Body of pancreas (tissue), 4 donors: ENCODE measurements at regions not wholly inside any gene's neighbourhood (a gene's known extent, or its start where the extent isn't known, plus 50 kb on each side); places are given as distances from the start of the nearest gene placed in this dataset.
"Not testable (repeated sequence)": the region's sequence is repeated elsewhere in the genome, so short reads cannot be mapped to it uniquely, and the experiment has no call there.

Experiments used
- ATAC-seq: fragments of 150-250 bp; one replicate; pipeline ENCODE4 v1.9.1; 2016
- DNase-seq, 4 donors: peaks; one replicate each; pipeline ENCODE4 v3.0.0-alpha.2; 2019
- H3K27ac ChIP-seq, 4 donors: fragments of 200-600 bp; sonication (generic); 1 replicate in 3 of 4; 2 replicates in 1 of 4; pipeline versions ENCODE4 v1.5.1 to v1.6.1; 2016 to 2019; ENCODE audit warnings: mild to moderate bottlenecking in 1 of 4, mixed read lengths in 1 of 4, moderate library complexity in 1 of 4
- H3K27me3 ChIP-seq, 2 donors: fragments of 200-600 bp; sonication (generic); one replicate each; pipeline ENCODE4 v1.6.0; 2016; ENCODE audit warnings: mild to moderate bottlenecking in 1 of 2
- H3K36me3 ChIP-seq, 2 donors: fragments of 200-600 bp; sonication (generic); replicated peaks in 1 of 2; 2 replicates each; pipeline ENCODE4 v1.5.1; 2016; ENCODE audit warnings: low read depth in 2 of 2; ENCODE audit not compliant: insufficient read depth in 1 of 2
- H3K4me1 ChIP-seq: fragments of 200-600 bp; sonication (generic); one replicate; pipeline ENCODE4 v1.6.0; 2016
- H3K4me3 ChIP-seq, 2 donors: fragments of 200-600 bp; sonication (generic); 1 replicate in 1 of 2; 2 replicates in 1 of 2; pipeline ENCODE4 v1.5.1; 2016 to 2019
- H3K9me3 ChIP-seq, 3 donors: fragments of 200-600 bp; sonication (generic); 1 replicate in 2 of 3; 2 replicates in 1 of 3; pipeline ENCODE4 v1.5.1; 2016
- POLR2A ChIP-seq, 3 donors: fragments of 450-650 bp; IDR thresholded peaks; one replicate each; pipeline ENCODE4 v1.6.1; 2016; ENCODE audit warnings: antibody characterized with exemption in 3 of 3, mild to moderate bottlenecking in 2 of 3
- WGBS, 2 donors: methylation state at CpG; one replicate each; pipeline ENCODE4 v1.1.5; 2017; 5-methylcytosine and 5-hydroxymethylcytosine counted together
- intact Hi-C: fragments of 100-400 bp; cut with DNase I; formaldehyde crosslinking; loops from one replicate; pipeline ENCODE4 v1.15.1; 2023
- TF ChIP-seq, protein P1 (sequence below), 7 experiments: fragments of 450-650 bp in 4 of 7; fragments of 200-600 bp in 3 of 7; sonication (generic) in 3 of 7; IDR thresholded peaks; one replicate each; pipeline ENCODE4 v1.5.1; 2016 to 2019; ENCODE audit warnings: antibody characterized with exemption in 7 of 7

GRCh38 chrX:148080593-148080992 is 99.5 kb downstream of the FMR1NB start:
- no peaks in the 10 kb centered on the region for H3K9me3 ChIP-seq
- no peak overlapping the region for H3K4me3 ChIP-seq
- no peak overlapping the region for H3K27ac ChIP-seq
- no peak for DNase-seq
- ATAC-seq, result no peak
- TF ChIP-seq, protein P1, sequence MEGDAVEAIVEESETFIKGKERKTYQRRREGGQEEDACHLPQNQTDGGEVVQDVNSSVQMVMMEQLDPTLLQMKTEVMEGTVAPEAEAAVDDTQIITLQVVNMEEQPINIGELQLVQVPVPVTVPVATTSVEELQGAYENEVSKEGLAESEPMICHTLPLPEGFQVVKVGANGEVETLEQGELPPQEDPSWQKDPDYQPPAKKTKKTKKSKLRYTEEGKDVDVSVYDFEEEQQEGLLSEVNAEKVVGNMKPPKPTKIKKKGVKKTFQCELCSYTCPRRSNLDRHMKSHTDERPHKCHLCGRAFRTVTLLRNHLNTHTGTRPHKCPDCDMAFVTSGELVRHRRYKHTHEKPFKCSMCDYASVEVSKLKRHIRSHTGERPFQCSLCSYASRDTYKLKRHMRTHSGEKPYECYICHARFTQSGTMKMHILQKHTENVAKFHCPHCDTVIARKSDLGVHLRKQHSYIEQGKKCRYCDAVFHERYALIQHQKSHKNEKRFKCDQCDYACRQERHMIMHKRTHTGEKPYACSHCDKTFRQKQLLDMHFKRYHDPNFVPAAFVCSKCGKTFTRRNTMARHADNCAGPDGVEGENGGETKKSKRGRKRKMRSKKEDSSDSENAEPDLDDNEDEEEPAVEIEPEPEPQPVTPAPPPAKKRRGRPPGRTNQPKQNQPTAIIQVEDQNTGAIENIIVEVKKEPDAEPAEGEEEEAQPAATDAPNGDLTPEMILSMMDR (IDR thresholded peaks at IDR 0.05), result no peak
- TF ChIP-seq POLR2A (IDR thresholded peaks at IDR 0.05), result no peak
- H3K36me3 ChIP-seq, result no peaks in the 10 kb centered on the region
- intact Hi-C loops, result no loop called here
- no peaks in the 10 kb centered on the region for H3K4me1 ChIP-seq
- WGBS, 2 donors, result 33 to 40% methylated on average over 2 of the region's 2 CpGs
- H3K27me3 ChIP-seq, result no peaks in the 10 kb centered on the region

DNA sequence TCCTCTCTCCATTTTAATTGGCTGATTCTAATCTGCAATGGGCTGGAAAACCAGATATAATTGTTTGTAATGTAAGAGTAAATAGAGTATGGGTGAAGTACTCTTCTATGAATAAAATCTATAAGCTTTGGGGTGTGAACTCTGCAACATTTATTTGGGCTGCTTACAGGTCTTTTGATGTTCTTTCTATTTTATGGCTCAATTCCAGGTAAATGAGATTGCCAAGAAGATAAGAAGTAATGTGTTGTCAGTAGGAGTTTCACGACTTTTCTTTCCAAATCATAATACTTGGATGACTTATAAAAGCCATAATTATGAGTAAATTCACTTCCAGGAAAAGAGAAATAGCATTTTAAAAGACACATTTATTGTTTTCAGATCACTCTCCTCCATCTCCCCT is 103.5 kb downstream of the FMR1NB start:
- intact Hi-C loops, result no loop called here
- ATAC-seq, result no peak
- no peak for DNase-seq
- no peaks in the 10 kb centered on the region for H3K36me3 ChIP-seq
- no peaks in the 10 kb centered on the region for H3K9me3 ChIP-seq
- TF ChIP-seq, protein P1 (IDR thresholded peaks at IDR 0.05), result no peak
- TF ChIP-seq POLR2A (IDR thresholded peaks at IDR 0.05), result no peak
- H3K27ac ChIP-seq, result no peak overlapping the region
- H3K4me3 ChIP-seq, result no peak overlapping the region
- no peaks in the 10 kb centered on the region for H3K27me3 ChIP-seq
- no peaks in the 10 kb centered on the region for H3K4me1 ChIP-seq
- WGBS, 2 donors, result 9 to 15% methylated on average over 1 of the region's 1 CpG

- ATAC-seq, result no peak
- Histone ChIP-seq H3K27ac (no peak overlapping the region), H3K4me1 (no peaks in the 10 kb centered on the region), H3K27me3 (no peaks in the 10 kb centered on the region), H3K4me3 (no peak overlapping the region), H3K9me3 (no peaks in the 10 kb centered on the region), H3K36me3 (no peaks in the 10 kb centered on the region)
- 42 to 45% methylated on average over 3 of the region's 3 CpGs for WGBS, 2 donors
- intact Hi-C loops, result no loop called here
- no peak for DNase-seq
- TF ChIP-seq, protein P1 (IDR thresholded peaks at IDR 0.05), result no peak
- TF ChIP-seq POLR2A (IDR thresholded peaks at IDR 0.05), result no peak
These were observed 139.0 kb downstream of the FMR1NB start for GRCh38 chrX:148120151-148120550.

GRCh38 chrX:148120999-148121623 is 140.0 kb downstream of the FMR1NB start:
- ATAC-seq (no peak), DNase-seq (no peak)
- TF ChIP-seq POLR2A (IDR thresholded peaks at IDR 0.05), result no peak
- Histone ChIP-seq H3K4me1 (no peaks in the 10 kb centered on the region), H3K9me3 (no peaks in the 10 kb centered on the region), H3K27ac (no peak overlapping the region), H3K36me3 (no peaks in the 10 kb centered on the region), H3K27me3 (no peaks in the 10 kb centered on the region), H3K4me3 (no peak overlapping the region)
- intact Hi-C loops, result no loop called here
- WGBS, 2 donors, result 48 to 50% methylated on average over 3 of the region's 3 CpGs

- intact Hi-C loops, H3K27ac ChIP-seq, H3K9me3 ChIP-seq, H3K4me3 ChIP-seq, H3K27me3 ChIP-seq, H3K4me1 ChIP-seq, DNase-seq, ATAC-seq, H3K36me3 ChIP-seq: not testable (repeated sequence)
- WGBS, 2 donors, result 92 to 94% methylated on average over 6 to 15 of the region's 35 CpGs
These were observed 147.9 kb downstream of the FMR1NB start for GRCh38 chrX:148128872-148129505.
